DOHH2 (cell line): ENCODE measurements at regions not wholly inside any gene's neighbourhood (a gene's known extent, or its start where the extent isn't known, plus 50 kb on each side); places are given as distances from the start of the nearest gene placed in this dataset.

Source experiments
- H3F3A ChIP-seq: fragments of 200-600 bp; sonication (generic), shearing (Covaris generic); 2 replicates; pipeline ENCODE4 v1.6.0; 2016; ENCODE audit warnings: antibody characterized with exemption, mild to moderate bottlenecking; ENCODE audit not compliant: control insufficient read depth, insufficient read depth
- H3K27ac ChIP-seq: fragments of 200-600 bp; sonication (generic); 2 replicates; pipeline ENCODE4 v1.5.1; 2014; ENCODE audit warnings: low read depth, mild to moderate bottlenecking, low read length, moderate library complexity
- H3K27me3 ChIP-seq: fragments of 200-600 bp; sonication (generic); 2 replicates; pipeline ENCODE4 v1.6.1; 2014; ENCODE audit warnings: mild to moderate bottlenecking, low read length, mixed read lengths; ENCODE audit not compliant: control insufficient read depth
- H3K36me3 ChIP-seq: fragments of 200-600 bp; sonication (generic); 2 replicates; pipeline ENCODE4 v1.6.1; 2014; ENCODE audit warnings: mild to moderate bottlenecking, low read length, moderate library complexity, mixed read lengths; ENCODE audit not compliant: control insufficient read depth
- H3K4me1 ChIP-seq: fragments of 200-600 bp; sonication (generic); 2 replicates; pipeline ENCODE4 v1.6.1; 2014; ENCODE audit warnings: mild to moderate bottlenecking, low read length, mixed read lengths; ENCODE audit not compliant: control insufficient read depth
- H3K4me2 ChIP-seq: fragments of 200-600 bp; sonication (generic); 2 replicates; pipeline ENCODE4 v1.6.0; 2014; ENCODE audit warnings: mild to moderate bottlenecking, low read length, moderate library complexity
- H3K4me3 ChIP-seq: fragments of 200-600 bp; sonication (generic); 2 replicates; pipeline ENCODE4 v1.5.1; 2014; ENCODE audit warnings: mild to moderate bottlenecking, low read length, mixed read lengths
- H3K79me2 ChIP-seq: fragments of 200-600 bp; sonication (generic); 2 replicates; pipeline ENCODE4 v1.6.1; 2014; ENCODE audit warnings: mild to moderate bottlenecking, low read length, mixed read lengths; ENCODE audit not compliant: control insufficient read depth
- H3K9me2 ChIP-seq: fragments of 200-600 bp; sonication (generic); replicated peaks from 2 replicates; pipeline ENCODE4 v1.6.1; 2014; ENCODE audit warnings: mild to moderate bottlenecking, low read length, mixed read lengths; ENCODE audit not compliant: control insufficient read depth
- H3K9me3 ChIP-seq: fragments of 200-600 bp; sonication (generic); 2 replicates; pipeline ENCODE4 v1.6.1; 2014; ENCODE audit warnings: antibody characterized with exemption, low read length, mixed read lengths; ENCODE audit not compliant: control insufficient read depth, insufficient read depth
- H4K20me1 ChIP-seq: fragments of 200-600 bp; sonication (generic); 2 replicates; pipeline ENCODE4 v1.6.0; 2014; ENCODE audit warnings: low read depth, mild to moderate bottlenecking, antibody characterized with exemption, low read length, moderate library complexity; ENCODE audit not compliant: control insufficient read depth, insufficient read depth
- CTCF ChIP-seq: fragments of 200-600 bp; sonication (generic); IDR thresholded peaks from one replicate; pipeline ENCODE4 v1.5.1; 2014; ENCODE audit warnings: antibody characterized with exemption, mild to moderate bottlenecking, low read depth, low read length; ENCODE audit not compliant: poor library complexity, severe bottlenecking
- EZH2phosphoT487 ChIP-seq: fragments of 200-600 bp; sonication (generic); IDR thresholded peaks from 2 replicates; pipeline ENCODE4 v1.6.1; 2017; ENCODE audit warnings: borderline replicate concordance, mild to moderate bottlenecking, antibody characterized with exemption, low read length, moderate library complexity, mixed read lengths

DNA sequence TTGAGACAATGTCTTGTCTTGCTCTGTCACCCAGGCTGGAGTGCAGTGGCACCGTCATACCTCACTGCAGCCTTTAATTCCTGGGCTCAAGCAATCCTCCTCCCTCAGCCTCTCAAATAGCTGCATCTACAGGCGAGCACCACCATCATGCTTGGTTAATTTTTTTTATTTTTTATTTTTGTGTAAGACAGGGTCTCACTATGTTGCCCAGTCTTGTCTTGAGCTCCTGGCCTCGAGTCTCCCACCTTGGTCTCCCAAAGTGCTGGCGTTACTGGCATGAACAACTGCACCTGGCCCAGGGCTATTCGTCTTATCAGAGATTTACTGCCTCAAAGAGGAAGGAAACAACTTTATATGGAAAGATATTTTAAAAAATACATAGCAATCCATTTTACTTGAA is 102.8 kb upstream of the NUPR2 start:
- H3K27me3 ChIP-seq, result no peaks in the 10 kb centered on the region
- no peaks in the 10 kb centered on the region for H3F3A ChIP-seq
- no peak overlapping the region for H3K27ac ChIP-seq
- peaks cover 5% of the 10 kb centered on the region; the same call in 1 of the 2 replicates for H3K9me3 ChIP-seq
- H3K79me2 ChIP-seq, result no peaks in the 10 kb centered on the region
- no peaks in the 10 kb centered on the region for H3K4me1 ChIP-seq
- no peaks in the 10 kb centered on the region for H3K36me3 ChIP-seq
- TF ChIP-seq EZH2phosphoT487 (no peak), CTCF (no peak)
- no peak overlapping the region for H3K4me2 ChIP-seq
- no peak overlapping the region for H3K4me3 ChIP-seq
- no peaks in the 10 kb centered on the region for H3K9me2 ChIP-seq
- no peaks in the 10 kb centered on the region for H4K20me1 ChIP-seq

DNA sequence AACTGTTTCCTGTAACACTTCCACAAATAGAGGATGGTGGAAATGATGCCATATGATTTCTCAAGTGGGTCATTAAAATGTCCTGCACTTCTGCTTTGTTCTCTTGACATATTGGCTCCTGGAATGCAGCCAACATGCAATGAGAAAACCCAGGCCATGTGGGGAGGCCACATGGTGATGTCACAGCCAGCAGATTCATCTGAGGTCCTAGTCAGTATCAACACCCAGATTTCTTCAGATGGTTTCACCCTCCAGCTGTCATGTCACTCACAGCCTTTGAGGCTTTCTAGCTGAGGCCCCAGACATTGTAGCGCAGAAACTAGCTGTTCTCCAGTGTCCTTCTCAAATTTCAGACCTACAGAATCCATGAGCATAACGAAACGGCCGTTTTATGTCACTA is 102.3 kb upstream of the NUPR2 start:
- H3K4me2 ChIP-seq, result no peak overlapping the region
- no peaks in the 10 kb centered on the region for H3K4me1 ChIP-seq
- no peaks in the 10 kb centered on the region for H3K9me2 ChIP-seq
- peaks cover 5% of the 10 kb centered on the region; the same call in 1 of the 2 replicates for H3K9me3 ChIP-seq
- H3K4me3 ChIP-seq, result no peak overlapping the region
- no peak overlapping the region for H3K27ac ChIP-seq
- TF ChIP-seq CTCF, result no peak
- no peak for TF ChIP-seq EZH2phosphoT487
- no peaks in the 10 kb centered on the region for H4K20me1 ChIP-seq
- no peaks in the 10 kb centered on the region for H3K27me3 ChIP-seq
- no peaks in the 10 kb centered on the region for H3K79me2 ChIP-seq
- H3K36me3 ChIP-seq, result no peaks in the 10 kb centered on the region
- no peaks in the 10 kb centered on the region for H3F3A ChIP-seq

- H3K4me1 ChIP-seq, result no peaks in the 10 kb centered on the region
- H3K4me2 ChIP-seq, result no peak overlapping the region
- H3K9me3 ChIP-seq, result peaks cover 17% of the 10 kb centered on the region
- H3K27ac ChIP-seq, result no peak overlapping the region
- no peaks in the 10 kb centered on the region for H3K79me2 ChIP-seq
- H4K20me1 ChIP-seq, result no peaks in the 10 kb centered on the region
- no peaks in the 10 kb centered on the region for H3K9me2 ChIP-seq
- TF ChIP-seq EZH2phosphoT487 (no peak), CTCF (no peak)
- H3K36me3 ChIP-seq, result no peaks in the 10 kb centered on the region
- H3K27me3 ChIP-seq, result no peaks in the 10 kb centered on the region
- H3K4me3 ChIP-seq, result no peak overlapping the region
- no peaks in the 10 kb centered on the region for H3F3A ChIP-seq
Observed at GRCh38 chr7:56213574-56213973, 97.4 kb upstream of the NUPR2 start.

- no peaks in the 10 kb centered on the region for H3K79me2 ChIP-seq
- no peaks in the 10 kb centered on the region for H3F3A ChIP-seq
- H4K20me1 ChIP-seq, result no peaks in the 10 kb centered on the region
- H3K27ac ChIP-seq, result no peak overlapping the region
- H3K36me3 ChIP-seq, result no peaks in the 10 kb centered on the region
- H3K4me2 ChIP-seq, result no peak overlapping the region
- no peak for TF ChIP-seq CTCF
- TF ChIP-seq EZH2phosphoT487, result no peak
- H3K9me2 ChIP-seq, result no peaks in the 10 kb centered on the region
- H3K27me3 ChIP-seq, result no peaks in the 10 kb centered on the region
- peaks cover 8% of the 10 kb centered on the region for H3K9me3 ChIP-seq
- H3K4me1 ChIP-seq, result no peaks in the 10 kb centered on the region
- H3K4me3 ChIP-seq, result no peak overlapping the region
Observed at GRCh38 chr7:56206420-56206819, 90.2 kb upstream of the NUPR2 start.
